ENCODE measurements at regions not wholly inside any gene's neighbourhood (a gene's known extent, or its start where the extent isn't known, plus 50 kb on each side); places are given as distances from the start of the nearest gene placed in this dataset.

- Mint-ChIP-seq H3K27ac (ENCODE audit: low read depth, unreplicated experiment) (no peak overlapping the region), H3K36me3 (ENCODE audit: insufficient read depth, unreplicated experiment) (no peaks in the 10 kb centered on the region), H3K9me3 (ENCODE audit: unreplicated experiment) (no peaks in the 10 kb centered on the region), H3K4me3 (ENCODE audit: unreplicated experiment) (no peak overlapping the region), H3K27me3 (ENCODE audit: insufficient read depth, unreplicated experiment) (no peaks in the 10 kb centered on the region), H3K4me1 (ENCODE audit: insufficient read depth, unreplicated experiment) (peaks cover 9% of the 10 kb centered on the region)
- intact Hi-C loops (cut with micrococcal nuclease): no loop called here
- no peak for DNase-seq (ENCODE audit: unreplicated experiment)
- TF ChIP-seq, protein P1, sequence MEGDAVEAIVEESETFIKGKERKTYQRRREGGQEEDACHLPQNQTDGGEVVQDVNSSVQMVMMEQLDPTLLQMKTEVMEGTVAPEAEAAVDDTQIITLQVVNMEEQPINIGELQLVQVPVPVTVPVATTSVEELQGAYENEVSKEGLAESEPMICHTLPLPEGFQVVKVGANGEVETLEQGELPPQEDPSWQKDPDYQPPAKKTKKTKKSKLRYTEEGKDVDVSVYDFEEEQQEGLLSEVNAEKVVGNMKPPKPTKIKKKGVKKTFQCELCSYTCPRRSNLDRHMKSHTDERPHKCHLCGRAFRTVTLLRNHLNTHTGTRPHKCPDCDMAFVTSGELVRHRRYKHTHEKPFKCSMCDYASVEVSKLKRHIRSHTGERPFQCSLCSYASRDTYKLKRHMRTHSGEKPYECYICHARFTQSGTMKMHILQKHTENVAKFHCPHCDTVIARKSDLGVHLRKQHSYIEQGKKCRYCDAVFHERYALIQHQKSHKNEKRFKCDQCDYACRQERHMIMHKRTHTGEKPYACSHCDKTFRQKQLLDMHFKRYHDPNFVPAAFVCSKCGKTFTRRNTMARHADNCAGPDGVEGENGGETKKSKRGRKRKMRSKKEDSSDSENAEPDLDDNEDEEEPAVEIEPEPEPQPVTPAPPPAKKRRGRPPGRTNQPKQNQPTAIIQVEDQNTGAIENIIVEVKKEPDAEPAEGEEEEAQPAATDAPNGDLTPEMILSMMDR (IDR thresholded peaks at IDR 0.05; ENCODE audit: unreplicated experiment): no peak
- POLR2A ChIA-PET: interaction anchor here (2.2 kb wide), 1 partner anchor 18 kb away, joined by 5 read pairs; no protein-coding TSS in a partner anchor
- CTCF ChIA-PET: no interaction called here
- no TSS peak for BruUV-seq (replicated peaks)
Measured at GRCh38 chr5:33317271-33317670, 123.5 kb upstream of the TARS1 start.

DNA sequence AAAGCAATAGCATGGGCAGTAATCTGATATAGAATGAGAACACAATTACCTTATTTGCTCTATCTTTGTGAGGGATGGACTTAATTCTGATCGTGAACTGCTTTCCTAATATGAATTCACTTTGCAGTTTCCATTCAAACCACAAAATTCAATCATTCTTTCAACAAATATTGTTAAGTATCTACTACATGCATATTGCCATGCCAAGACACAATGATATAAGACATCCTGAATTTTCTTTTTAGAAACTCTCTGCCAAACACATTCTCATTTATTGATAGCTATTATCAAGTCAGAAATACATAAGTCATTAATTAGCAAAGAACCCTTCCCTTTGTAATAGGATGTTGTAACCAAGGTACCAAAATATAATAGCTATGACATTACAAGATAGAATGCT is 121.6 kb upstream of the TARS1 start:
- ChIA-PET POLR2A (interaction anchor here (0.9 to 2.6 kb wide), 2 partner anchors 8 to 51 kb away, joined by 3 to 11 read pairs; no protein-coding TSS in a partner anchor), CTCF (interaction anchor here (2.2 kb wide), 1 partner anchor 19 kb away, joined by 9 read pairs; no protein-coding TSS in a partner anchor)
- BruUV-seq (replicated peaks): no TSS peak
- Mint-ChIP-seq H3K9me3 (ENCODE audit: unreplicated experiment) (no peaks in the 10 kb centered on the region), H3K4me3 (ENCODE audit: unreplicated experiment) (no peak overlapping the region), H3K27me3 (ENCODE audit: insufficient read depth, unreplicated experiment) (no peaks in the 10 kb centered on the region), H3K36me3 (ENCODE audit: insufficient read depth, unreplicated experiment) (no peaks in the 10 kb centered on the region), H3K27ac (ENCODE audit: low read depth, unreplicated experiment) (no peak overlapping the region), H3K4me1 (ENCODE audit: insufficient read depth, unreplicated experiment) (no peaks in the 10 kb centered on the region)
- intact Hi-C loops (cut with micrococcal nuclease): no loop called here
- no peak for DNase-seq (ENCODE audit: unreplicated experiment)
- TF ChIP-seq, protein P1 (IDR thresholded peaks at IDR 0.05; ENCODE audit: unreplicated experiment): no peak

- Mint-ChIP-seq H3K4me3 (ENCODE audit: unreplicated experiment) (no peak overlapping the region), H3K4me1 (ENCODE audit: insufficient read depth, unreplicated experiment) (no peaks in the 10 kb centered on the region), H3K27ac (ENCODE audit: low read depth, unreplicated experiment) (no peak overlapping the region), H3K9me3 (ENCODE audit: unreplicated experiment) (no peaks in the 10 kb centered on the region), H3K36me3 (ENCODE audit: insufficient read depth, unreplicated experiment) (no peaks in the 10 kb centered on the region), H3K27me3 (ENCODE audit: insufficient read depth, unreplicated experiment) (no peaks in the 10 kb centered on the region)
- no peak for DNase-seq (ENCODE audit: unreplicated experiment)
- intact Hi-C loops (cut with micrococcal nuclease): no loop called here
- no TSS peak for BruUV-seq (replicated peaks)
- TF ChIP-seq, protein P1 (IDR thresholded peaks at IDR 0.05; ENCODE audit: unreplicated experiment): no peak
- ChIA-PET POLR2A (interaction anchor here (2.6 kb wide), 1 partner anchor 9 kb away, joined by 11 read pairs; no protein-coding TSS in a partner anchor), CTCF (interaction anchor here (0.5 to 2.2 kb wide), 6 partner anchors 8 to 627 kb away, joined by 3 to 9 read pairs (median 3); no protein-coding TSS in a partner anchor)
Measured at GRCh38 chr5:33319841-33320240, 120.9 kb upstream of the TARS1 start.

DNA sequence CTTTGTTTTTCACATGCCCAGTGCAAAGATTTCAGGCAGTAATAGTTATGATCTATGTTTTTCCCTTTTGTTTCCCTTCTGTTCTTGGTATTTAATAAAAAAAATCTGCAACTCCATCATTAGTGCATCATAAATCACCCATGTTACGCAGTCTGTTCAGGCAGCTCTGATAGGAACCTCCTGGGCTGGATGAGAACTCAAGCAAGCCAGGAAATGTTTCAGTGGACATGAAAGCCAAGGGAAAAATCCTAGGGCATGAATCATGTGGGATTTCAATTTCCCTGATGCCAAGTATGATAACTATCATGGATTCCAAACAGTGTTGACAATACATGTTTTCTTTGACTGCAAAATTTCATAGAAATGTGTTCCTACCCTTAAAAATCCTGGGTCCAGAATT is 119.7 kb upstream of the TARS1 start:
- H3K4me3 Mint-ChIP-seq (ENCODE audit: unreplicated experiment): no peak overlapping the region
- H3K4me1 Mint-ChIP-seq (ENCODE audit: insufficient read depth, unreplicated experiment): no peaks in the 10 kb centered on the region
- peak; percentile 70 for DNase-seq (ENCODE audit: unreplicated experiment)
- intact Hi-C loops (cut with micrococcal nuclease): no loop called here
- TF ChIP-seq, protein P1 (IDR thresholded peaks at IDR 0.05; ENCODE audit: unreplicated experiment): no peak
- H3K27me3 Mint-ChIP-seq (ENCODE audit: insufficient read depth, unreplicated experiment): no peaks in the 10 kb centered on the region
- H3K36me3 Mint-ChIP-seq (ENCODE audit: insufficient read depth, unreplicated experiment): no peaks in the 10 kb centered on the region
- H3K27ac Mint-ChIP-seq (ENCODE audit: low read depth, unreplicated experiment): no peak overlapping the region
- no TSS peak for BruUV-seq (replicated peaks)
- CTCF ChIA-PET: interaction anchor here (0.6 to 2.2 kb wide), 2 partner anchors 21 to 54 kb away, joined by 3 to 9 read pairs; no protein-coding TSS in a partner anchor
- POLR2A ChIA-PET: interaction anchor here (2.6 kb wide), 1 partner anchor 10 kb away, joined by 11 read pairs; no protein-coding TSS in a partner anchor
- no peaks in the 10 kb centered on the region for H3K9me3 Mint-ChIP-seq (ENCODE audit: unreplicated experiment)
